IMR-90 (cell line): ENCODE measurements at regions not wholly inside any gene's neighbourhood (a gene's known extent, or its start where the extent isn't known, plus 50 kb on each side); places are given as distances from the start of the nearest gene placed in this dataset.
"Not testable (repeated sequence)": the region's sequence is repeated elsewhere in the genome, so short reads cannot be mapped to it uniquely, and the experiment has no call there.

Source experiments
- ATAC-seq: fragments of 200-7000 bp; cut with Tn5 transposase; 2 replicates; pipeline ENCODE4 v1.9.1; 2020; ENCODE audit warnings: low read depth, mild to moderate bottlenecking, moderate library complexity
- BruUV-seq: library from RNA; stranded (reverse); fragments of 400-500 nt; replicated peaks from 2 replicates; lab custom pipeline; 2021; lab: Mats Ljungman, UMichigan
- CTCF ChIA-PET: fragments of 300-600 bp; formaldehyde crosslinking; extraction: SDS; loops from one replicate; lab custom pipeline; 2021; ENCODE audit warnings: antibody characterized with exemption; lab: Yijun Ruan, JAX
- POLR2A ChIA-PET: fragments of 300-600 bp; sonication (Branson Sonifier 250); formaldehyde crosslinking; loops from one replicate; lab custom pipeline; 2022; ENCODE audit warnings: antibody characterized with exemption; ENCODE audit not compliant: unreplicated experiment; lab: Charles Lee
- DNase-seq: peaks from one replicate; pipeline ENCODE4 v3.0.0; 2013
- H2AFZ ChIP-seq: replicated peaks from 2 replicates; pipeline ENCODE3; 2013; ENCODE audit warnings: low read length, mild to moderate bottlenecking; ENCODE audit not compliant: poor library complexity
- H2AK5ac ChIP-seq: 2 replicates; pipeline ENCODE4 v1.6.1; 2013; ENCODE audit warnings: low read depth, low read length, inconsistent platforms
- H2AK9ac ChIP-seq: replicated peaks from 2 replicates; pipeline ENCODE3; 2013; ENCODE audit warnings: mild to moderate bottlenecking, low read depth, low read length, moderate library complexity; ENCODE audit not compliant: poor library complexity
- H2BK120ac ChIP-seq: 2 replicates; pipeline ENCODE4 v1.6.1; 2013; ENCODE audit warnings: low read depth, low read length, inconsistent platforms
- H2BK15ac ChIP-seq: 3 replicates; pipeline ENCODE4 v1.6.1; 2013; ENCODE audit warnings: low read depth, low read length, inconsistent platforms
- H2BK20ac ChIP-seq: 2 replicates; pipeline ENCODE4 v1.6.1; 2013; ENCODE audit warnings: low read depth, mild to moderate bottlenecking, inconsistent platforms, low read length, moderate library complexity
- H2BK5ac ChIP-seq: 2 replicates; pipeline ENCODE4 v1.6.1; 2013; ENCODE audit warnings: mild to moderate bottlenecking, low read depth, low read length, inconsistent platforms; ENCODE audit not compliant: poor library complexity, severe bottlenecking
- H3K14ac ChIP-seq: replicated peaks from 2 replicates; pipeline ENCODE4 v1.6.1; 2013; ENCODE audit warnings: low read depth, low read length, inconsistent platforms
- H3K18ac ChIP-seq: 2 replicates; pipeline ENCODE4 v1.6.1; 2013; ENCODE audit warnings: low read depth, low read length, control low read depth
- H3K23ac ChIP-seq: 2 replicates; pipeline ENCODE4 v1.6.1; 2013; ENCODE audit warnings: low read depth, low read length, inconsistent platforms
- H3K27ac ChIP-seq: 2 replicates; pipeline ENCODE4 v1.5.1; 2013; ENCODE audit warnings: mild to moderate bottlenecking, control low read depth, low read length; ENCODE audit not compliant: insufficient read depth
- H3K27me3 ChIP-seq: 2 replicates; pipeline ENCODE4 v1.6.1; 2013; ENCODE audit warnings: low read length; ENCODE audit not compliant: control insufficient read depth, insufficient read depth
- H3K36me3 ChIP-seq: 2 replicates; pipeline ENCODE4 v1.6.1; 2013; ENCODE audit warnings: low read length, mixed read lengths; ENCODE audit not compliant: control insufficient read depth, insufficient read depth
- H3K4ac ChIP-seq: 2 replicates; pipeline ENCODE4 v1.6.1; 2013; ENCODE audit warnings: low read depth, low read length, inconsistent platforms
- H3K4me1 ChIP-seq: 2 replicates; pipeline ENCODE4 v1.6.1; 2013; ENCODE audit warnings: low read length, mixed read lengths; ENCODE audit not compliant: control insufficient read depth, insufficient read depth
- H3K4me2 ChIP-seq: 2 replicates; pipeline ENCODE4 v1.6.1; 2013; ENCODE audit warnings: low read depth, mild to moderate bottlenecking, control low read depth, low read length, moderate library complexity
- H3K4me3 ChIP-seq: 2 replicates; pipeline ENCODE4 v1.5.1; 2013; ENCODE audit warnings: low read depth, mild to moderate bottlenecking, control low read depth, low read length, moderate library complexity; ENCODE audit not compliant: insufficient read depth
- H3K56ac ChIP-seq: 2 replicates; pipeline ENCODE4 v1.6.1; 2013; ENCODE audit warnings: low read length, inconsistent platforms; ENCODE audit not compliant: insufficient read depth; ENCODE audit errors: extremely low read depth
- H3K79me1 ChIP-seq, 2 experiments: 2 replicates each; pipeline ENCODE4 v1.6.1; 2013; ENCODE audit warnings: low read length in 2 of 2, inconsistent platforms in 1 of 2, low read depth in 1 of 2
- H3K9ac ChIP-seq: 2 replicates; pipeline ENCODE4 v1.6.1; 2013; ENCODE audit warnings: low read depth, low read length, control low read depth
- H3K9me1 ChIP-seq: 2 replicates; pipeline ENCODE4 v1.6.1; 2013; ENCODE audit warnings: low read length, inconsistent platforms; ENCODE audit not compliant: insufficient read depth
- H3K9me3 ChIP-seq: 2 replicates; pipeline ENCODE4 v1.6.1; 2013; ENCODE audit warnings: low read length; ENCODE audit not compliant: control insufficient read depth, insufficient read depth
- H4K20me1 ChIP-seq: 2 replicates; pipeline ENCODE4 v1.6.1; 2013; ENCODE audit warnings: low read length, inconsistent platforms; ENCODE audit not compliant: insufficient read depth
- H4K5ac ChIP-seq: 2 replicates; pipeline ENCODE4 v1.6.1; 2013; ENCODE audit warnings: mild to moderate bottlenecking, low read depth, low read length, control low read depth
- H4K8ac ChIP-seq, 2 experiments: 2 replicates each; pipeline ENCODE4 v1.6.1; 2013; ENCODE audit warnings: low read depth in 2 of 2, low read length in 2 of 2, control low read depth in 1 of 2, inconsistent platforms in 1 of 2
- H4K91ac ChIP-seq: 2 replicates; pipeline ENCODE4 v1.6.1; 2013; ENCODE audit warnings: low read depth, low read length, inconsistent platforms; ENCODE audit not compliant: insufficient read depth
- WGBS, 2 experiments: methylation state at CpG; one replicate each; pipeline versions ENCODE4 v1.1.5 to v1.1.7; 2013; ENCODE audit warnings: missing lambda C conversion rate in 2 of 2; ENCODE audit not compliant: insufficient read length in 1 of 2; ENCODE audit errors: extremely low coverage in 2 of 2; 5-methylcytosine and 5-hydroxymethylcytosine counted together
- dilution Hi-C: fragments of 300-500 bp; cut with HindIII; formaldehyde crosslinking; loops from one replicate; pipeline ENCODE4 v1.14.3; 2018; ENCODE audit warnings: low sequenced_read_pairs; ENCODE audit not compliant: unreplicated experiment
- in situ Hi-C: fragments of 300-500 bp; cut with MboI; formaldehyde crosslinking; loops from 3 replicates; pipeline ENCODE4 v1.14.3; 2019; ENCODE audit warnings: low sequenced_read_pairs, inconsistent platforms, mixed read lengths
- intact Hi-C: fragments of 100-400 bp; cut with micrococcal nuclease; formaldehyde crosslinking; loops from 2 replicates; pipeline ENCODE4 v1.10.0; 2022

- H3K18ac ChIP-seq, H4K91ac ChIP-seq, H3K4me1 ChIP-seq, H4K20me1 ChIP-seq, CTCF ChIA-PET, H4K5ac ChIP-seq, H3K14ac ChIP-seq, H2BK20ac ChIP-seq, POLR2A ChIA-PET, H3K27ac ChIP-seq, H3K79me1 ChIP-seq, DNase-seq, in situ Hi-C loops, H4K8ac ChIP-seq, H2AFZ ChIP-seq, H3K9me3 ChIP-seq, H3K9ac ChIP-seq, dilution Hi-C loops, intact Hi-C loops, H3K23ac ChIP-seq, BruUV-seq, H3K36me3 ChIP-seq, ATAC-seq, H2AK9ac ChIP-seq, H3K56ac ChIP-seq, H3K4ac ChIP-seq, H2BK120ac ChIP-seq, H2BK5ac ChIP-seq, H2AK5ac ChIP-seq, H2BK15ac ChIP-seq, H3K9me1 ChIP-seq, H3K27me3 ChIP-seq, H3K4me3 ChIP-seq, H3K4me2 ChIP-seq: not testable (repeated sequence)
- no CpG with 5 or more reads among the region's 8 CpGs for WGBS, 2 experiments
Measured at GRCh38 chr7:75248216-75248615, 147.2 kb upstream of the TRIM73 start.

DNA sequence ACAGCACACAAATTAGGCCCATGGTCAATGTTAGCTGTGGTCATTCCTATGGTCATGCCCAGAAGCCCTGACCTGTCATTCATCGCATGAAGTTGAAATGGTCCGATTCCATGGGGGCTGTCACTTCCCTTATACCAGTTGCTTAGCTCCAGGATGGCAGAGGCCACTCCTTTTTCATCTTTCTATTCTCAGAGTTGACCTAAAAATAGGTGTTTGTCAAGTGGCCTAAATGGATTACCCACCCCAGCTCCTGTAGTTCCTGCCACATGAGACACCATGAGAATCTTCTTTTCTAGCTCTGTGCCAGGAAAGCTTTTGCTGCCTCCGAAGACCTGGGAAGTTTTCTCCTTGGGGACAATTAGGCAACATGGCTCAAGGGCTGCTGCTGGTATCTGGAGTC lies 141.2 kb upstream of the TRIM73 start:
- H3K4me3 ChIP-seq, H3K14ac ChIP-seq, H3K27me3 ChIP-seq, H4K20me1 ChIP-seq, in situ Hi-C loops, H3K27ac ChIP-seq, ATAC-seq, H3K9me3 ChIP-seq, H2BK15ac ChIP-seq, H3K9me1 ChIP-seq, CTCF ChIA-PET, H3K36me3 ChIP-seq, H3K56ac ChIP-seq, H4K91ac ChIP-seq, H3K18ac ChIP-seq, H3K4me1 ChIP-seq, dilution Hi-C loops, H3K4me2 ChIP-seq, H2AK5ac ChIP-seq, H2AFZ ChIP-seq, H3K79me1 ChIP-seq, intact Hi-C loops, BruUV-seq, H2BK20ac ChIP-seq, H4K5ac ChIP-seq, DNase-seq, H3K9ac ChIP-seq, H2BK120ac ChIP-seq, H3K23ac ChIP-seq, H2AK9ac ChIP-seq, H3K4ac ChIP-seq, H4K8ac ChIP-seq, POLR2A ChIA-PET, H2BK5ac ChIP-seq: not testable (repeated sequence)
- WGBS, 2 experiments = no CpG with 5 or more reads among the region's 3 CpGs
